Activated B cell treated with CpG ODN at 0.5 μM for 24 hours (primary cell): ENCODE measurements at regions not wholly inside any gene's neighbourhood (a gene's known extent, or its start where the extent isn't known, plus 50 kb on each side); places are given as distances from the start of the nearest gene placed in this dataset.

ENCODE experiments used
- ATAC-seq: fragments of 200-7000 bp; cut with Tn5 transposase; one replicate; pipeline ENCODE4 v1.10.0; 2021; ENCODE audit warnings: low read depth, mild to moderate bottlenecking, moderate library complexity
- CTCF ChIA-PET: fragments of 350-600 bp; sonication (Branson Sonifier 250); formaldehyde crosslinking; loops from one replicate; lab custom pipeline; 2021; ENCODE audit warnings: antibody characterized with exemption; lab: Charles Lee
- POLR2A ChIA-PET: fragments of 350-600 bp; sonication (Branson Sonifier 250); formaldehyde crosslinking; loops from one replicate; lab custom pipeline; 2021; ENCODE audit warnings: antibody characterized with exemption; lab: Charles Lee
- DNase-seq: peaks from one replicate; pipeline ENCODE4 v3.0.0; 2022
- H3K27ac Mint-ChIP-seq: one replicate; pipeline ENCODE4 v1.8.0; 2020; ENCODE audit warnings: mixed read lengths
- H3K27me3 Mint-ChIP-seq: one replicate; pipeline ENCODE4 v1.8.0; 2021; ENCODE audit warnings: mixed read lengths
- H3K36me3 Mint-ChIP-seq: one replicate; pipeline ENCODE4 v1.8.0; 2021; ENCODE audit warnings: low read depth, mixed read lengths
- H3K4me1 Mint-ChIP-seq: one replicate; pipeline ENCODE4 v1.8.0; 2021; ENCODE audit warnings: mixed read lengths
- H3K4me3 Mint-ChIP-seq: one replicate; pipeline ENCODE4 v1.8.0; 2020; ENCODE audit warnings: mild to moderate bottlenecking, mixed read lengths
- H3K9me3 Mint-ChIP-seq: one replicate; pipeline ENCODE4 v1.8.0; 2020; ENCODE audit warnings: mixed read lengths
- intact Hi-C: fragments of 100-400 bp; cut with micrococcal nuclease; formaldehyde crosslinking; loops from one replicate; pipeline ENCODE4 v1.15.1; 2024
- TF ChIP-seq, protein P1 (sequence below): fragments of 200-600 bp; IDR thresholded peaks from one replicate; pipeline ENCODE4 v1.8.0; 2022; ENCODE audit warnings: antibody characterized with exemption, mild to moderate bottlenecking

DNA sequence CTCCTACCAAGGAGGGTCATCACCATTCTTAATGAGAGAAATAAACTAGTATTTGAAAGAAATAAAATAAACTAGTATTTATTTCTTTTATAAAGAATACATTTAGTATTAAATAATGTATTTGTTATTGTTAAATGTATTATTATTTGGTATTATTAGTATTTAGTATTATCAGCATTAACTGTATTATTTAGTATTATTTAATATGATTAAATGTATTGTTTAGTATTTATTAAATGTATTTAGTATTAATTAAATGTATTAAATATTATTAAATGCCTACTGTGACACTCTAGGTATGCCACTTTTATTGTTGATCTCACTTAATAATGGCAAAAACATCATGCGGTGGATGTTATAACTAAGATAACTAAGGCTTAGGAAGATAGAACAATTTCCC is 353.6 kb upstream of the MAP2 start:
- DNase-seq (no peak), ATAC-seq (no peak)
- CTCF ChIA-PET, result no interaction called here
- Mint-ChIP-seq H3K27me3 (no peaks in the 10 kb centered on the region), H3K4me3 (no peak overlapping the region), H3K4me1 (no peaks in the 10 kb centered on the region), H3K36me3 (no peaks in the 10 kb centered on the region), H3K9me3 (no peaks in the 10 kb centered on the region), H3K27ac (no peak overlapping the region)
- intact Hi-C loops, result no loop called here
- POLR2A ChIA-PET, result no interaction called here
- TF ChIP-seq, protein P1, sequence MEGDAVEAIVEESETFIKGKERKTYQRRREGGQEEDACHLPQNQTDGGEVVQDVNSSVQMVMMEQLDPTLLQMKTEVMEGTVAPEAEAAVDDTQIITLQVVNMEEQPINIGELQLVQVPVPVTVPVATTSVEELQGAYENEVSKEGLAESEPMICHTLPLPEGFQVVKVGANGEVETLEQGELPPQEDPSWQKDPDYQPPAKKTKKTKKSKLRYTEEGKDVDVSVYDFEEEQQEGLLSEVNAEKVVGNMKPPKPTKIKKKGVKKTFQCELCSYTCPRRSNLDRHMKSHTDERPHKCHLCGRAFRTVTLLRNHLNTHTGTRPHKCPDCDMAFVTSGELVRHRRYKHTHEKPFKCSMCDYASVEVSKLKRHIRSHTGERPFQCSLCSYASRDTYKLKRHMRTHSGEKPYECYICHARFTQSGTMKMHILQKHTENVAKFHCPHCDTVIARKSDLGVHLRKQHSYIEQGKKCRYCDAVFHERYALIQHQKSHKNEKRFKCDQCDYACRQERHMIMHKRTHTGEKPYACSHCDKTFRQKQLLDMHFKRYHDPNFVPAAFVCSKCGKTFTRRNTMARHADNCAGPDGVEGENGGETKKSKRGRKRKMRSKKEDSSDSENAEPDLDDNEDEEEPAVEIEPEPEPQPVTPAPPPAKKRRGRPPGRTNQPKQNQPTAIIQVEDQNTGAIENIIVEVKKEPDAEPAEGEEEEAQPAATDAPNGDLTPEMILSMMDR, result no peak

DNA sequence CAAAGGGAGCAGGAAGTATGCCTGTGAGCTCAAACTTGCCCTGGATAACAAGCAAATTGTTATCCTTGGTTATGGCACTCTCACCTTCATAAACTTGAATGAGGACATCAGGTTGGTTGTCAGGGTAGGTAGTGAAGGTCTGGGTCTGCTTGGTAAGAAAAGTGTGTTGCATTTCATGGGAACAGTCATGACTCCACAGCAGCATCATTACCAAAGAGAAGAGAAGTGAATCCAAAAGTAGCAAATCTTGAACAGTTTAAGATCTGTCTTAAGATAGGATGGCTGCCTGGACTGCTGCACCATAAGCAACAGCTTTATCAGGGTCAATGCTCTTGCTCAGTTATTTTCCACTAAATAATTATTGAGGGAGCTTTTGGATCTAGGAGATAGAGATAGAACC is 350.7 kb upstream of the MAP2 start:
- Mint-ChIP-seq H3K4me1 (no peaks in the 10 kb centered on the region), H3K36me3 (no peaks in the 10 kb centered on the region), H3K27me3 (no peaks in the 10 kb centered on the region), H3K27ac (no peak overlapping the region), H3K4me3 (no peak overlapping the region), H3K9me3 (no peaks in the 10 kb centered on the region)
- intact Hi-C loops, result no loop called here
- ChIA-PET CTCF (no interaction called here), POLR2A (no interaction called here)
- DNase-seq (no peak), ATAC-seq (no peak)
- TF ChIP-seq, protein P1, result no peak

- no peaks in the 10 kb centered on the region for H3K4me1 Mint-ChIP-seq
- ChIA-PET POLR2A (no interaction called here), CTCF (no interaction called here)
- no peak overlapping the region for H3K27ac Mint-ChIP-seq
- H3K36me3 Mint-ChIP-seq, result no peaks in the 10 kb centered on the region
- H3K9me3 Mint-ChIP-seq, result no peaks in the 10 kb centered on the region
- no peaks in the 10 kb centered on the region for H3K27me3 Mint-ChIP-seq
- TF ChIP-seq, protein P1, result no peak
- no peak overlapping the region for H3K4me3 Mint-ChIP-seq
- ATAC-seq (no peak), DNase-seq (no peak)
- intact Hi-C loops, result no loop called here
These were observed 349.1 kb upstream of the MAP2 start for GRCh38 chr2:209074711-209075110.

GRCh38 chr2:209076151-209076550 is 347.7 kb upstream of the MAP2 start:
- Mint-ChIP-seq H3K9me3 (no peaks in the 10 kb centered on the region), H3K36me3 (no peaks in the 10 kb centered on the region), H3K27me3 (no peaks in the 10 kb centered on the region), H3K4me1 (no peaks in the 10 kb centered on the region), H3K27ac (no peak overlapping the region), H3K4me3 (no peak overlapping the region)
- ATAC-seq, result no peak
- POLR2A ChIA-PET, result no interaction called here
- intact Hi-C loops, result no loop called here
- no peak for DNase-seq
- TF ChIP-seq, protein P1, result no peak
- CTCF ChIA-PET, result no interaction called here

DNA sequence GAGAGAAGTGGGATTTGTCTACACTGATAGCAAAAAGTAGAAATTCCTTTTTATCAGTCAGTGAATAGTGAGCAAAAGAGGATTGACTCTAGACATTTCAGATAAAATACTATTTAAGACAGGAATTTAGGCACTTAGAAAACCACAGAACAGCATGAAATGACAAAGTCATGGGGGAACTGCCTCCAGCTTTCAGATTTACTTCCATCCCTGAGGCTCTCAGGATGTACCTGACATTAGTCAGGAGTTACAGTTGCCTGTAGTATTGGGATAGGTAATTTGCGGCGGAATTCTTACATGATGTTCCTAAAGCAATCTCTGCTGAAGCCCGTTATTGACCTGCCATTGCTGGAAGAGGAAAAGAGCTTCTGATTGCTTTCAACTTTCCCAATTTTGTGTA is 337.1 kb upstream of the MAP2 start:
- POLR2A ChIA-PET, result no interaction called here

More for the DNA sequence above, 337.1 kb upstream of the MAP2 start:
- TF ChIP-seq, protein P1, result no peak
- no peaks in the 10 kb centered on the region for H3K27me3 Mint-ChIP-seq
- H3K9me3 Mint-ChIP-seq, result no peaks in the 10 kb centered on the region
- H3K4me1 Mint-ChIP-seq, result no peaks in the 10 kb centered on the region
- H3K27ac Mint-ChIP-seq, result no peak overlapping the region
- no peaks in the 10 kb centered on the region for H3K36me3 Mint-ChIP-seq
- CTCF ChIA-PET, result no interaction called here
- ATAC-seq (no peak), DNase-seq (no peak)
- no peak overlapping the region for H3K4me3 Mint-ChIP-seq
- intact Hi-C loops, result no loop called here
